ENCODE measurements at regions not wholly inside any gene's neighbourhood (a gene's known extent, or its start where the extent isn't known, plus 50 kb on each side); places are given as distances from the start of the nearest gene placed in this dataset.
"Not testable (repeated sequence)": the region's sequence is repeated elsewhere in the genome, so short reads cannot be mapped to it uniquely, and the experiment has no call there.

DNA sequence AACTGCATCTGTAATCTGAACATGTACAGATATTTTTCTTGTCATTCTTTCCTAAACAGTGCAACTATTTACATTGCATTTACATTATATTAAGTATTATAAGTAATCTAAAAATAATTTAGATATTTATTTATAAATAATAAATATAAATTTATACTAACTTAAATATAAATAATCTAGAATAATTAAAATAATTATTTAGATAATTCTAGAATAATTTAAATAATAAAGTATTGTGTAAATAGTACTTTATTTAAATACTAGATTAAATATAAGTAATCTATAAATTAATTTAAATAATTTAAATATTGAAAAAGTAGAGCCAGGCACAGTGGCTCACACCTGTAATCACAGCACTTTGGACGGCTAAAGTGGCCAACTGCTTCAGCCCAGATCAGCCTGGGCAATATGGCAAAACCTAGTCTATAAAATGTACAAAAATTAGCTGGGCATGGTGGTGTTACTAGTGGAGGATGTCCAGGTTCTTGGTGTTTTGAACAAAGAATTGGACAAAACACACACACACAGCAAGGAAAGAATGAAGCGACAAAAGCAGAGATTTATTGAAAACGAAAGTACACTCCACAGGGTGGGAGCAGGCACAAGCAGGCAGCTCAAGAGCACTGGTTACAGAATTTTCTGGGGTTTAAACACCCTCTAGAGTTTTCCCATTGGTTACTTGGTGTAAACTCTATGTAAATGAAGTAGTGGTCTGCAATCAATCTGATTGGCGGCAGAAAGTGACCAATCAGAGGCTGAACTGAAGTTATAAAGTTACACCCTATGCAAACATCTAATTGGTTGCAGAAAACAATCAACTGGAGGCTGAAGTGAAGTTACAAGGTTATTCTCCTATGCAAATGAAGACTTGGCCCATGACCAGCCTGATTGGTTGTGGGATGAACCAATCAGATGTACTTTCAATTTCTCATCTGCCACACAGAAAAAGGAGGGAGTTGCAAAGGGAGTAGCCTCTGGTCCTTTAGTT, 100.2 kb upstream of the SP4 start:
- no peak for DNase-seq

DNA sequence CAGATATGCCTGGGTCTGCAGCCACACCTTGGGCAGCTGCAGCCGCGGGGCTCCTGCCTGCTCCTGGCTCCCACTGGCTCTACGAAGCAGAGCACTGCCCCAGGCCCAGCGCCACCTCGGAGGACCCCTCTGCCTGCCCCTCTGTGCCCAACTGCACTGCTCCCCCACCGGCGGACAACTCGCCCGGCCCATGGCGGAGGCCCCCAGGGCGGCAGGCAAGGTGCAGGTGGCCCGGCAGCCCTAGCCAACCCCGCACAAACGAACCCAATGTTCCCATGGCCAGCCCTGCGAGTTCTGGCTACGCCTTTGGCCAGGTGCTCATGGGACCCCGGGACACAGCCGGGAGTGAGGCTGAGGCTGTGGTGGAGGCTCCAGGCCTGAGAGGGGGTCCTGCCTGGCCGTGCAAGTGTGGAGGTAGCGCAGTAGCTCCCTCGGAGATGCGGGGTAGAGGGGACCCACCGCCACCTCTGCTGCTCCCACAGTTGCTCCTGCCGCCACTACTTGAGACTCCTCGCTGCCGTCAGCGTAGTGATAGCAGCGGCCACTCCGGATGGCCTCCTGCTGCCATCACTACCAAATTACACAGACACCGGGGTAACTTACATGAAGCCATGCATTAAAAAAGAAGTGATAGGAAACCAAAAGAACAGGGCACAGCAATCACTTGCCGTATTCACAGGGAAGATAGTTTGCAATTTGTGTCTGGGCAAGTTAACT, 97.3 kb upstream of the SP4 start:
- DNase-seq: no peak

- DNase-seq: no peak
Measured at GRCh38 chr7:21334906-21335305, 93.0 kb upstream of the SP4 start.

DNA sequence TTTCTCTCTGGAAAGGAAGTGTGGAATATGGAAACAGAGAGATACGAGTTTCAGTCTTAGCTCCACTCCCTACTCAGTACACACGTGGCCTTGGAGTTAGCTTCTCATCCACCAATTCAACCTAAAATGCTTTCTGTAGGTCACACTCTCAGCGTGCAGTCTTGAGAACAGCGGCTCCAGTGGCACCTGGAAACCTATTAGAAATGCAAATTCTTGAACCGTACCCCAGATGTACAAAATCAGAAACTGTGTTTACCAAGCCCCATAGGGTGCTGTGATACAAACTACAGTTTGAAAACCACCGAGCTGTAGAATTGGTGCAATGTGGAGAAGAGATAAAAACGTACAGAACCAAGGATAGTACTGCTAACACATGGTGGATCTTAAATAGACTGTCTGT, 91.1 kb upstream of the SP4 start:
- no peak for DNase-seq

- no peak for DNase-seq
Measured at GRCh38 chr7:21338728-21339164, 89.1 kb upstream of the SP4 start.

- DNase-seq: not testable (repeated sequence)
Measured at GRCh38 chr7:21344900-21345299, 83.0 kb upstream of the SP4 start.

GRCh38 chr7:21345361-21345760, 82.5 kb upstream of the SP4 start:
- no peak for DNase-seq

DNA sequence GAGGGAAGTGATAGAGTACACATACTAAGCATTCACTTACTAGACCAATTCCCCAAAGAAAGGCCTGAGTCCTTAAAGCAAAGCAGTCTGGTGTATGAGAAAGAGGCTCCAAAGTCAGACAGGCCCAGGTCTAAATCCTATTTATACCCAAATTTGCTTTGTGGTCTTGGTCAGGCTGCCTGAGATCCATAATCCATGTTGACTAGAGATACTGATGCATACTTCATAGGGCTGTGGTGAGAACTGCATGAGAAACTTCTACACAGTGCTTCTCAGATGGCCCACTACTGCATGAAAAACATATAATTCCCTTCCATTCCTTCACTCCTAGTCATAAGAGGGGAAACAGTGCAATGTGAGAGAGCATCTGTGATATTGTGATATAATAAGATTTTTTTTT, 81.6 kb upstream of the SP4 start:
- no peak for DNase-seq

DNA sequence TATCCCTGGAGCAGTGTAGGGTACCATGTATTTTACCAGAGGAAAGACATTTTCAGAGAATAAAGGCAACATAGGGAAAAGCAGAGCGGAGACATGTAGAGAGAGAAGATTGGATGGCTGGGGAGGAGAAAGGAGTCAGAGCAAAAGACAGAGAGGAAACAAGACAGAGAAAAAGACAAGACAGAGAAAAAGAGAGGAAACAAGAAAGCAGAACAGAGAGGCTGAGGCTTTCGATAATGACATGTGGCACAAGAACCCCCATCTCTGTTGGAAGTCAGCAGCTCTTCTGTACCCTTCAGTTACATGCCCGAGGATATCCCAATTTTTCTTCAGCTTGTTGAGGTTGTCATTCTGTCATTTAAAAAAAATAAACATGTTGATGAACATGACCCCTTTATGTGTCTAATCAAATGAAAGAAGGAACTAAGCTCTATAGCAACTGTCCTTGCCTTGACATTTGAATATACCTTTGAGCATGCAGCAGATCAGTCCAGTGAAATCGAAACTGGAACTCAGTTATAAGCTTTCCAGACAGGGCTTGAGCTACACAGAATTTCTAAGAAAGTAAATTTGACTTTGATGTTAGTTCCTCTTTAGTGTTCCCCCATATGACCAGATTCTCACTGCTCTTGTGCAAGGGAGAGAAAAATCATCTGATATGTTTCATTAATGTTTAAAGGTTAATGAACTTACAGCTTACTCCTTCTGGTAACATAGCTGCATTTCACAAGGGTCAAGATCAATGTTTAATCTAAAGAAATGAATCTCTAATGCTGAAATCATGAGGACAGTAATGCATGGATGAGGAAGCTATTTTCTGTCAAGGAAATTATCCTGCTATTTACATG, 75.1 kb upstream of the SP4 start:
- no peak for DNase-seq

GRCh38 chr7:21353388-21353780, 74.5 kb upstream of the SP4 start:
- no peak for DNase-seq

- no peak for DNase-seq
Measured at GRCh38 chr7:21354284-21354683, 73.6 kb upstream of the SP4 start.

DNA sequence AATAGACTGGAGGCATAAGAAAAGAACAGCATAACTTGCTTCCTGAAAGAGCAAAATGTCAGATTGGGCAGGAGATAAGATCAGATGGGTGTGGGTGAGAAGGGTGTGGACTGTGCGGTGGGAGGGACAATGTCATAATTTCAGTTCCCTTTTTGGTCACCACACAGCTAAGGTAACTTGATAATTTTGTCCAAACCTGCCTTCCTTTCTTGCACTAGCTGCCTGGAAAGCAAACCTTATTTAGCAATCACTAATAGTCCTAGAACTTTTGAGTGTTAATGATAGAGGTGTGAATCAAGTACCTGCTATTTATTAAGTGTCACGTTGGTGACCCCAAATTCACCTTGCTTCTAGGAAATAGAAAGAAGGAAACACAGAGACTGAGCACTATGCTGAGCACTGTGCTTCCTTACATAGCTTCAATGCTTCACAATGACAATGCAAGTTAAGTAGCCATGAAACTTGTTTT, 72.4 kb upstream of the SP4 start:
- no peak for DNase-seq

DNA sequence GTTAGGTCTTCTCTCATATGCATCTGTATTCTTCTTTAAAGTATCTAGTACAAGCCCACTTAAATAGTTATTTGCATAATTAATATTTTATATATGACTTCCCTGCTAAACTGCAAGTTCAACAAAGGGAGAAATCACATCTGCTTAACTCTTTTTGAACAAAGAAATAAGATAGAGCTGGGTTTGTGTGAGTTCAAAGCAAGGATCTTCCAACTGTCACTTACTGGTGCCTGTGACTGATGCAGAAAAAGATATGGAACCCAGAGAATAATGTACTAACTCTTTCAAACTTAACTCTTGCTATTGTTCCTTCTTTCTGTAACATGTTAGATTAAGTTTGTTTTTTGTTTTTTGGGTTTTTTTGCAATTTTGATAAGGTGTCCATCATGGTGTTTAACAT, 71.3 kb upstream of the SP4 start:
- DNase-seq: no peak

GRCh38 chr7:21357151-21358097, 70.5 kb upstream of the SP4 start:
- DNase-seq: no peak

GRCh38 chr7:21358648-21359047, 69.2 kb upstream of the SP4 start:
- DNase-seq: no peak

DNA sequence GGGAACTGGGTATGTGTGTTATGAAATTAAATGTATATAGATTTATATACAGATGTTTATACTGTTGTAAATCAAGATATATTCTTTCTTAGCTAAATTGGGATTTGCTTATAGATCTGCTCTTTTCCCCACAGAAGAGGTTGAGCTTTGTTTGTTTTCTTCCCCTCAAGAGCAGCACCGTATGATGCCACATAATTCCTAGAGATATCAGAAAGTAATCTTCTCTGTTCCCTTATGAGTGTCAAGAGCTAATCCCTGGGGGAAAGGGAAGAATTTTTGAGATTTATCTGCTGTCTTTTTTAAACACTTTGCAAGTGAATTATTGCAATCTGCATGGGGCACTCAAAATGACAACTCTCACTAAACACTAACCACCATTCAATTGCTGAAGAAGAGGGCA, 68.7 kb upstream of the SP4 start:
- DNase-seq: no peak

- no peak for DNase-seq
Measured at GRCh38 chr7:21361413-21362125, 66.3 kb upstream of the SP4 start.

- DNase-seq: no peak
Measured at GRCh38 chr7:21364801-21365271, 63.0 kb upstream of the SP4 start.

- DNase-seq: peak; percentile 76
Measured at GRCh38 chr7:21365866-21366624, 61.8 kb upstream of the SP4 start.

DNA sequence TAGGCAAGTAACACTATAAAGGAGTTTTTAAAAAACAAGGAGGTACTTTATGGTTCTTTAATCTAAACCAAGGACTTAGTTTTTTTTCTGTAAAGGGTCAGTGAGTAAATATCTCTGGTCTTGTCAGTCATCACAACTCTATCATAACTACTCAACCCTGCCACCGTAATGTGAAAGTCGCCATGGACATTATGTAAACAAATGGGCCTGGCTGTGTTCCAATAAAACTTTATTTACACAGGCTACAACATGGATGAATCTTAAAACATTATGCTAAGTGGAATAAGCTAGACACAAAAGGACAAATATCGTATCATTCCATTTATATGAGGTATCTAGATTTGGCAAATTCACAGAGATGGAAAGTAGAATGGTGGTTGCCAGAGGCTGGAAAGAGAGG, 60.8 kb upstream of the SP4 start:
- peak; percentile 70 for DNase-seq
